ENCODE measurements at regions not wholly inside any gene's neighbourhood (a gene's known extent, or its start where the extent isn't known, plus 50 kb on each side); places are given as distances from the start of the nearest gene placed in this dataset.
"Not testable (repeated sequence)": the region's sequence is repeated elsewhere in the genome, so short reads cannot be mapped to it uniquely, and the experiment has no call there.

DNA sequence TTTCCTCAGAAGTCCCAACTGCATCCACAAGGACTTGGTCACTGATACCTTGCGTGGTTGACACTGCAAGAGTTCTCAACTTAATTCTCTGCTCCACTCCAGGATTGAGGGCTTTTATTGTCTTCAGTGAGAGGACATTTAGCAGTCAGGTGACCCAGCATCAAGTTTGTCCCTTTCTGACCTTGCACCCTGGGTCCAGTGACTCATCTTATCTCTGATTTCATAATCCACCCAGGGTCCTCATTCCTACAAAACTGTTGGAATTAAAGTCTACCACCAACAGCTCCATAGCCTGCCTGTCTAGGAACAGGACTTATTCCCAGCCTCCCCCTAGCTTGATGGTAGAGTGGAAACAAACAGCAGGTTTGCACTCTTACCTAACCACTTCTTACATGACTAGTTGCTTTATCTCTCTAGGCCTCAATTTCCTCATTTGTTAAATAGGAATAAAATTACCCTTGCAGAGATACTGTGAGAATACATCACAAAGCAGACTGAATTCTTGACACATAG, 151.3 kb upstream of the LPP start:
- DNase-seq = no peak

DNA sequence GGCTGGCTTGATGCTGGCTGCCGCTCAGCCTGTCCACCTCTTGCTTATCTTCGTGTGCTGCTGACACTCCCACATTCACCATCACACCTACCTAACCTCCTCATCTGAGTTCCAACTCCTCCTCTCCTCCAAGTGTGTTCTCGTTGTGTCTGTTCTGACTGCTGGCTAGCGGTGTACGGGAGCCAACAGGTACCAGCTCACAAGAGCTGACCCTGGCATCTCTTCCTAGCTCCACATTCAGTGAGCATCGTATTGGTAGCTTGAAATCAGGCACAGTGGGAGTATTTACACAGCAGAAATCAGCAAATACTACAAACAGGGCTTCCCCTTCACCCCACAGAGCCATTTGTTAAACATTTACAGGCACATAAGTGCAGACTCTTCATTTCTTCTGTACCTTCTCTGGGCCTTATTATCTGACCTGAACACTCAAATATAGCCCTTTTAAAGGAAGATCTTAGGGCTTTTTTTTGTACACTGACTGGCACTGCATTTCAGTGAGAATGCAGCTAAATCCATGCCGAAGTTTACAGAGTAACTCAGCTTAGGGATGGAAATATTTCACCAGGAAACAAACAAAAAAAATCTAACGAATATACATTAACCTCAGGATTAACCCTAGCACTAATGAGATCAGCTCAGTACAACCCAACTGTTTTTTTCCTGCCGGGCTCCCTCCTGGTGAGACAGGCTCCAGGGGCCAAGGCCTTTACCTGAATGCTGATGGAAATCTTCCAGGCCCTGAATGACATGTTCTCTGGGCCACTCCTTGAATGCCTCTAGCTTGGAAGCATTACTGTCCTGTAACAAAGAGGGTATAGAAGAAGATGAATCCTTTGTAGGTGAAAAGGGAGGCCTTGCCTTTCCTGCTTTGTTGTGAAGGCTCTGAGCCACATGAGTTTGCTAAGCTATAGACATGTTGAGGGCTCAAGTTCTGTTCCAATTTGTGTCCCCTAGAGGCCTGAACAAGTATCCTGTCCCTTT, 150.5 kb upstream of the LPP start:
- DNase-seq = no peak

DNA sequence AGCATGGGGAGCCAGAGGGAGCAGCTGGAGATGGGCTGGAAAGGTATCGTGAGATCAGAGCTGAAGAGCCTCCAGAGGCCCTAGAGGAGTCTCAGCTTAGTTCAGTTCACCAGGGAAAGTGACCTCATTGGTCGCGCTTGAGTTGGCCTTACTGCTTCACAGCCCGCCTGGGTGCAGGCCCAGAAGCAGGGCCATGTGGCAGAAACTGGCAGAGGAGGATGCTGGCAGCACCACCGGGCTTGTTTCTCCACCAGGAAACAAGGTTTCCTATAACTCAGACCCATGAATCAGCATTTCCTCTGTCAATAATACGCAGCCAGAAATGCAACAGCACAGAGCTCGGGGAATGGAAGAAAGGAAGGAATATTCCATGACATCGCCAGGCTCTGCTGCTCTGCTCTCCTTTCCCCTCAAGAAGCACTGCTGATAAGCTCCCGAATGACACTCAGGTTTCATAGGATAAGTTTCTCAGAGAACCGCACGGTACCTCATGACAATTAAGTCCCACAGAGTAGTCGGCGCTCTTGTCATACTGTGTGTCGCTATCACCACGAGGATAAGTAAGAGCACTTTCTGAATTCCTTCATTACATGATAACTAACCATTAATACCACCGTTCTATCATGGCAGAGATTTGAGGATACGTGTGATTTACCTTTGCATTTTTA, 147.1 kb upstream of the LPP start:
- no peak for DNase-seq

GRCh38 chr3:188007897-188008296, 146.1 kb upstream of the LPP start:
- DNase-seq = no peak

DNA sequence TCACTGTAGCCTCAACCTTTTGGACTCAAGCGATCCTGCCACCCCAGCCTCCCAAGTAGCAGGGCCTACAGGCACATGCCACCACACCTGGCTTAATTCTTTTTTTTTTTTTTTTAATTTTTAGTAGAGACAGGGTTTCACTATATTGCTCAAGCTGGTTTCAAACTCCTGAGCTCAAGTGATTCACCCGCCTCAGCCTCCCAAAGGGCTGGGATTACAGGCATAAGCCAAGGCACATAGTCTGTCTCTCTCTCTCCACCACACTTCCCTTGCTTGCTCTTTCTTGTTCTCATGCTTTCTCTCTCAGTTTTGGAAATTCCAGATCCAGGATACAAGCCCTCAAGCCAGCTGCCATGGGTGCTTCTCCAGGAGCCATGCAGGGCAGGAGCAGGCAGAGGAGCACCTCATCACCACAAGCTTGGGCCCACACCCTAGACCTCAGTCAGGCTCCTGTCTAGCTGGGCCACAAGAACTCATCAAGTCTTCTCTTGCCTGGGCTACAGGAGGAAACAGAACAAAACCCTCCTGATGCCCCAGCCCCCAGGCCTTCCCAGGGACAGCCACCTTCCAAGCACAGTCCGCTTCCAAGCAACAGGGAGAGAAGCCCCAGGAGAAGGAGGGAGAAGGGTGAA, 145.3 kb upstream of the LPP start:
- DNase-seq = no peak

DNA sequence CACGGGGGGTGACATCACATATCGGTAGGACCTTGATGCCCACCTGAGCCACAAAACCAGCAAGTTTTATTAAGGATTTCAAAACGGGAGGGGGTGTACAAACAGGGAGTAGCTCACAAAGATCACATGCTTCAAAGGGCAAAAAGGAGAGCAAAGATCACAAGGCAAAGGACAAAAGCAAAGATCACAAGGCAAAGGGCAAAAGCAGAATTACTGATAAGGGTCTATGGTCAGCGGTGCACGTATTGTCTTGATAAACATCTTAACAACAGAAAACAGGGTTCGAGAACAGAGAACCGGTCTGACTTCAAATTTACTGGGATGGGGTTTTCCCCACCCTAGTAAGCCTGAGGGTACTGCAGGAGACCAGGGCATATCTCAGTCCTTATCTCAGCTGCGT, 143.5 kb upstream of the LPP start:
- DNase-seq = no peak

DNA sequence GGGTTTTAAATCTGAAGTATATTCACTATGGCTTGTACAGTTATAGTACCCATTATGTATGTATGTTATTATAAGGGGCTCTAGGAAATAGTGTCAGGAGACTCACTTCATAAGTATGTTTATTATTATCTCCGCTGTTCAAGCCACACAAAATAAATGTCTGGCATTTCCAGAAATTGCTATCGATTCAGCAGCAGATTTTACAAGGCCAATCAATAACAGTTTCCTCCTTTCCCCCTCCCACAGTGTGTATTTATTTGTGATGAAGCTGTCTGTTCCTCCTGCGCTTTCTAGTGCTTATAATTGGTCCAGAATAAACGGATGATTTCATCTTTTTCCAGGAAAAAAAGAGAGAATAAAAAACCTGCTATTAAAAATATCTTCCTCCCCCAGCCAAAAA, 134.2 kb upstream of the LPP start:
- no peak for DNase-seq

- no peak for DNase-seq
These were observed 132.9 kb upstream of the LPP start for GRCh38 chr3:188021041-188021440.

- no peak for DNase-seq
These were observed 132.4 kb upstream of the LPP start for GRCh38 chr3:188021502-188022040.

DNA sequence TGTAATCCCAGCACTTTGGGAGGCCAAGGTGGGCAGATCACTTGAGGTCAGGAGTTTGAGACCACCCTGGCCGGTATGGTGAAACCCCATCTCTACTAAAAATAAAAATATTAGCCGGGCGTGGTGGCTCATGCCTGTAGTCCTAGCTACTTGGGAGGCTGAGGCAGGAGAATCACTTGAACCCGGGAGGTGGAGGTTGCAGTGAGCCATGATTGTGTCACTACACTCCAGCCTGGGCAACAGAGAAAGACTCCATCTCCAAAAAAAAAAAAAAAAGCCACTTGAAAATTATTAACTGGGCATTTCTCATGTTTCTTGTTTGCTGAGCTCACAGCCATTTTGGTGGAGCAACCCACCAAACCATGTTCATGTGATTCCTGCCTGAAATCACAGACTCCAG, 131.1 kb upstream of the LPP start:
- DNase-seq = not testable (repeated sequence)

- no peak for DNase-seq
These were observed 128.4 kb upstream of the LPP start for GRCh38 chr3:188025555-188025954.

DNA sequence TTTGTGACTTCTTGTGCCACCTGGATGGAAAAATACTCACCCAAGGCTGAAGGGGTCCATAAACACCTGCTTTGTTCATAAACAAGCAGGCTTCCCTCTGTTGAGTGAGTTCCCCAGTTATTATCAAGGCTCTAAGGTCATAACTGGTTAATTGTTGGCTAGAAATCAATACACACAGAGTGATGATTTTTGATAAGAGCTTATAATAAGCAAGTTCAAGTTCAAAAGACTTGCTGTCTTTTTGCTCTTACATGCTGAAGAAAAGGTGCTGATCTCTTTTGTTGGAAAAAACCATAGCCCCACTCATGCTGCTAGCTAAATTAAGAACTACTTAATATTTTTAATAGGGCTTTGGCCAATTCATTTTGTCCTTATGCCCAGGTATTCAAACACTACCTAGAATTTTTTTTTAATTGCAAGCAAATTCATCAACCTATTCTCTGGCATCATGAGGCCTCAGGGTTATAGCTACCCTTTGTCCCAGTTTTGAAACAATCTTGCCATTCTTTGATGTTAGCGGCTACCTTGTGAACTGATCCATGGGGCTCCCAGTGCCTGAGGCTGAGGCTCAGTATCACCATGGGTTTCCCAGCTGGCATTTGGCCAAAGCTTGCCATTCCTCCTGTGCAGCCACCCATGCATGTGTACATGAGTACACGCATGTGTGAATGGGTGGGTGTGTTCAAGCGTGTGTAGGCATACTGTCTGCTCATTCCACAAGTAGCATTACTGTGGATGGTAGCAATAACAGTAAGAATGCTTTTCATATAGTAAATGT, 127.6 kb upstream of the LPP start:
- no peak for DNase-seq

- no peak for DNase-seq
These were observed 122.8 kb upstream of the LPP start for GRCh38 chr3:188031121-188031520.

GRCh38 chr3:188034989-188035388, 119.0 kb upstream of the LPP start:
- DNase-seq = no peak

DNA sequence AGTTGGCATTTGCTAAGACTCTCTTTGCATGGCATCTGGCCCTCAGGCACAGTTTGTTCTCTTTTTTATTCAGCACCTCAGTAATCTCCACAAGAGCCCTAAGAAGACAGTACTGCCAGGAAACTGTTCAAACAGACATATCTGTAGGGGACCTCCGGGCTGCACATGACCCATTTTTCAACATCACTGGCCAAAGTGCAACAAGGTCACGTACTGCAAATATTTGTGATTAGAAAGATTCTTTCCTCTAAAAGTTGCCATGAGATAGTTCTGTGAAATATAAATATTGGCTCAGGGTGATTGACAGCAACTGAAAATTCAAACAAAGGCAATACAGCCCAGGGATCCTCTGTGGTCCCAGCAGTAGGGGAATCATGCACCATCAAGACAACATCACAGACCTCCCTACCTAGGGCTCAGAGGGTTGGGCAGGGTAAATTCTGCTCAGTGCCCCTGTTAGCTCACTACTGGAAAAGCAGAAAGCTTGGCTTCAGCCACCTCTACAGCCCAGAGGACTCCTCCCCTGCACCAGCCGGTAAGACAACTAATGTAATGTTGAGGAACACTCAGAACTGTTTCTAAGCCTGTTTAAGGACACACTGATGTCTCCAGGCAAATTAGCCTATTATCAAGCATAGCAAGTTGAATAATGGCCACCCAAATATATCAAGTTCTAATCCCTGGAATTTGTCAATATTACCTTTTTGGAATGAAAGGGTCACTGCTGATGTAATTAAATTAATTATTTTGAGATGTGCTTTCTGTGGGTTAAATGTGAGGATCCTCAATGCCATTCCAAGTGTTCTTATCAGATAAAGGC, 117.4 kb upstream of the LPP start:
- DNase-seq = no peak

- DNase-seq = no peak
These were observed 116.7 kb upstream of the LPP start for GRCh38 chr3:188037195-188037718.

DNA sequence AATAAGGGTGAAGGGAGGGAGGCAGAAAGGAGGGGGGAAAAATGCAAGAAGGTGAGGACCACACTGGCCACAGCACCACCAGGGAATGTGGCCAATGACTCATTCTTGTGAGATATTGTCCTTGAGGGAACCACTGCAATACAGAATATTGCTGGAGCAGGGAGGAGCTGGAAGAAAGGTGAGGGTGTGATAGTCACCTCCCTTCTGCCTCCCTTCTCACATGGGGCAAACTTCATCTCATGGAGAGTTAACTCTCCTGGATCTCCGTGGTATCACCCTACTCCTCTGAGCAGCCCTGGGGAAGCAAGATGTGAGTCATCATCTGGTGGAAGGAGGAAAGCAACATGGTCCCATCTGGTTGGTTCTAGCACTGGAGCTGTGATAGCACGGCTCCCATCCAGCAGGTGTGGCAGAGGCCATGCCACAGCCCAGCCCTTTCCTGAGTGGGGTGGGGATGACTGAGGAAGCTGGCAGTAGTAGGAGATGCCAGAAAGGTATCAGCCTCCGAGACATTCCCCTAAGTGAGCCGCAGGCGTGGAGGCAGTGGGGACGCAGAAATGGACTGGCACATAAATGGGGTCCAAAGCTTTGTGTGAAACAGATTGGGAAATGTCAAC, 115.9 kb upstream of the LPP start:
- no peak for DNase-seq

GRCh38 chr3:188041193-188041592, 112.8 kb upstream of the LPP start:
- DNase-seq = no peak

DNA sequence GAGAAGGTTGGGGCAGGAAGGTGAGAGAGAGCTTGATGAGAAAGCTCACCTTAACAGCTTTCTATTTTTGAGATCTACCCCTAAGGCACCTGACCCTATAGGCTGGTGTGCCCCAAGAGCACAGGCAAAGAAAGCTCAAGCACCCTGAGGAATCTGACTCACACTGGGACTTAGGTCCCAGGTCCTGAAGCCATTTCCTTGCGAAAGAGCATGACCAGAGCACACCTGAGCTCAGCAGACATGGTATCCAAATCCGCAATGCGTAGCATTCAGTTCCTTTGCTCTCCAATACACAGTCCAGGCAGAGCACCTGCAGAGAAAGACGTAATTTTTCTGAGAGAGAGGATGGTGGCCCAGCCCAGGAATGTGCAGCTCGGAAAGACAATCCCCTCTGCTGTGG, 112.1 kb upstream of the LPP start:
- DNase-seq = no peak

DNA sequence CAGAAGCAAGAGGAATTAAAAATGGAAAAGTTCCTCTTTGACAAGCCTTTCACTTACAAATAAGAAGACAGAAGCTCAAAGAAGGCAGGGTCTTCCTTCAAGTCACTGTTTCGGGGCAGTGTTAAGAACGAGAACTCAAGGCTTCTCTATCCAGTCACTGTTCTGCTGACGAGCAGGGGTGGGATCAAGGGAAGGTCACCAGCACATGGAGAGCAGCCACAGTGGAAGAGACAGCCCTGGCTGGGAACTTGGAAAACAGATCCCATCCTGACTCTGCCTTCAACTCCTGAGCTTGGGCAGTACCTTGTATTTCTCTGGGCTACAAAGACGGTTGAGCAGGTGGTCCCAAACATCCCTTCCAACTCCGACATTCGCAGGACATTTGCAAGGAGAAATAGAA, 111.5 kb upstream of the LPP start:
- no peak for DNase-seq

DNA sequence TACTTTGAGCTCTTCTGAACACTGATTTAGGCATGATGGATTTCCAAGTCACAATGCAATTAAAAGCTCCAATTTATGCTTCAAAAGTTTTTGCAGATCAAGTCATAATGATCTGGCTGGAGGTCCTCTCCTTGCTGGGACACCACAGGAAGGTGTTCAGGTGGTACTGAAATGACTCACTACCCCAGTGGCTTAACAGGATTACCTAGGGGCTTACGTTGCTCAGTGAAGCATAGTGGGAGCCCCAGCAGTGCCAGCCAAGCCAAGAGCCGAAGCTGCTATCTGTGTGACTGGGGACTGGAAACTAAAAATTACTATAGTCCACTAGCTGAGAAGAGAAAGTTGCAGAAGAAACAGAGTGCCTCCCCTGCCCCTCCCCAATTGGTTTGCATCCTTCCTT, 110.1 kb upstream of the LPP start:
- DNase-seq = no peak
